AG10803 (cell line): ENCODE measurements at regions not wholly inside any gene's neighbourhood (a gene's known extent, or its start where the extent isn't known, plus 50 kb on each side); places are given as distances from the start of the nearest gene placed in this dataset.

Source experiments
- DNase-seq: peaks from one replicate; pipeline ENCODE4 v3.0.0; 2010; ENCODE audit warnings: low read depth
- H3K4me3 ChIP-seq: 2 replicates; pipeline ENCODE4 v1.5.1; 2011; ENCODE audit warnings: mild to moderate bottlenecking, low read length, control low read depth
- CTCF ChIP-seq: conservative IDR thresholded peaks from 2 replicates; pipeline ENCODE4 v1.5.1; 2011; ENCODE audit warnings: mild to moderate bottlenecking, low read length, control low read depth, inconsistent platforms

DNA sequence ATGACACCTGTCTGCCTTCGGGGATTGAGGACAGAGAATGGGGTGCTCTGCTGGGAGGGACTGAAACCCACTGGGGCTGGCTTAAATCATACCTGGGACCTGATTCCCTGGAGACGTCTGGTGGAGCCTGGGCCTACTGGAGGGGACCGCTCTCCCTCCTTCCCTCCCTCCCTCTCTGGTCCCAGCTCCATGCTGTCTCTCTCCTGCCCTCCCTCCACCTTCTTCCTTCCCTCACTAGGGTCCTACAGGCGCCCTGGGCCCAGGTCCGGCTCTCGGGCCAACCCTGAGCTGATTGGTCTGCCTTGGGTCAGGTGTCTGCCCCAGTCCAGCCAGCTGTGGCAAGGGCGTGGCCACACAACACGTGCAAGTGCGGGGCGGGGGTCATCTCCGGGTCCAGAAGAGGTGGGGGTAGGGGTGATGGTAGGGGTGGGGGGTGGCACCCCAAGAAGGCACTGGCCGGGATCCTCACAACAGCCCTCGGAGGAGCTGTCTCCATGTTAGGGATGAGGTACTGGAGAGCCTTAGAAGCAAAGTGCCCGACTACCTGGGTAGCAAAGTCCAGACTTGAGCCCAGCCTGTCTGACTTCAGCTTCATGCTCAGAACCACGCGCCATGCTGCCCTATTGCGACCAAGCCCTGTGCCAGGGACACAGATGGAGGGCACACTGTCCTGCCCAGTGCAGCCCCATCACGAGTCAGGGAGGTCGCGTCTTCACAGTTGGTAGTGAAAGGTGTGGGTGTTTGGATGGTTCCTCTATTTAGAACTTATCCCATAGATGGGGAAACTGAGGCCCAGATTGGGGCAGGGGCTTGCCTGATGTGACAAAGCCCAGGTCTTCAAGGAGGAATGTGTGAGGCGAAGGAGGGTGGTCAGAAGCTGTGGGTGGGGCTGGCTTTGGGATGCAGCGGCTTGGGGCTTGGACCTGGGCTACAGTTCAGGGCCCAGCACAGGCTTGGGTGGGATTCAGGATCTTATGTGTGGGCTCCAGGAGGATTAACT lies 574.1 kb downstream of the PTPRU start:
- DNase-seq: no peak
- no peak for TF ChIP-seq CTCF
- no peak overlapping the region for H3K4me3 ChIP-seq

GRCh38 chr1:29809446-29810120 lies 573.3 kb downstream of the PTPRU start:
- no peak for TF ChIP-seq CTCF

GRCh38 chr1:29808141-29808995 lies 572.0 kb downstream of the PTPRU start:
- TF ChIP-seq CTCF: no peak
- DNase-seq: no peak
- no peak overlapping the region for H3K4me3 ChIP-seq

More at GRCh38 chr1:29809446-29810120, 573.3 kb downstream of the PTPRU start:
- no peak for DNase-seq
- no peak overlapping the region for H3K4me3 ChIP-seq

GRCh38 chr1:29807689-29808088 lies 571.4 kb downstream of the PTPRU start:
- no peak overlapping the region for H3K4me3 ChIP-seq
- TF ChIP-seq CTCF: no peak
- no peak for DNase-seq

- TF ChIP-seq CTCF: no peak
- H3K4me3 ChIP-seq: no peak overlapping the region
- DNase-seq: no peak
Observed at GRCh38 chr1:29806646-29807319, 570.5 kb downstream of the PTPRU start.

GRCh38 chr1:29805896-29806160 lies 569.5 kb downstream of the PTPRU start:
- no peak overlapping the region for H3K4me3 ChIP-seq
- DNase-seq: no peak
- TF ChIP-seq CTCF: no peak
